HG03095 (cell line): ENCODE measurements at regions not wholly inside any gene's neighbourhood (a gene's known extent, or its start where the extent isn't known, plus 50 kb on each side); places are given as distances from the start of the nearest gene placed in this dataset.
"Not testable (repeated sequence)": the region's sequence is repeated elsewhere in the genome, so short reads cannot be mapped to it uniquely, and the experiment has no call there.

Source experiments
- ATAC-seq: cut with Tn5 transposase; IDR thresholded peaks from one replicate; pipeline ENCODE4 v1.9.1; 2021; ENCODE audit warnings: moderate library complexity; ENCODE audit not compliant: unreplicated experiment

DNA sequence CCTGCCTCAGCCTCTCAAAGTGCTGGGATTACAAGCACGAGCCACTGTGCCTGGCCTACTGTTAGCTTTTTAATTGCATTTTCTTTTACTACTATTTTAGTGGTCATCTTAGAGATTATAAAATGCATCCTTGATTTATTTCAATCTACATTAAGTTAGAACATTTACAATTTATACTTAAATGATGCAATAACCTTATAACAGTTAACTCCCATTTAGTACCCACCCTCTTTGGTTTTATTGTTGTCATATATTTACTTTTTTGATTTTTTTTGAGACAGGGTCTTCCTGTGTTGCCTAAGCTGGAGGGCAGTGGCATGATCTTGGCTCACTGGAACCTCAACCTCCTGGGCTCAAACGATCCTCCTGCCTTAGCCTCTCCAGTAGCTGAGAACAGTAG lies 77.3 kb downstream of the PPCDC start:
- ATAC-seq: no peak

DNA sequence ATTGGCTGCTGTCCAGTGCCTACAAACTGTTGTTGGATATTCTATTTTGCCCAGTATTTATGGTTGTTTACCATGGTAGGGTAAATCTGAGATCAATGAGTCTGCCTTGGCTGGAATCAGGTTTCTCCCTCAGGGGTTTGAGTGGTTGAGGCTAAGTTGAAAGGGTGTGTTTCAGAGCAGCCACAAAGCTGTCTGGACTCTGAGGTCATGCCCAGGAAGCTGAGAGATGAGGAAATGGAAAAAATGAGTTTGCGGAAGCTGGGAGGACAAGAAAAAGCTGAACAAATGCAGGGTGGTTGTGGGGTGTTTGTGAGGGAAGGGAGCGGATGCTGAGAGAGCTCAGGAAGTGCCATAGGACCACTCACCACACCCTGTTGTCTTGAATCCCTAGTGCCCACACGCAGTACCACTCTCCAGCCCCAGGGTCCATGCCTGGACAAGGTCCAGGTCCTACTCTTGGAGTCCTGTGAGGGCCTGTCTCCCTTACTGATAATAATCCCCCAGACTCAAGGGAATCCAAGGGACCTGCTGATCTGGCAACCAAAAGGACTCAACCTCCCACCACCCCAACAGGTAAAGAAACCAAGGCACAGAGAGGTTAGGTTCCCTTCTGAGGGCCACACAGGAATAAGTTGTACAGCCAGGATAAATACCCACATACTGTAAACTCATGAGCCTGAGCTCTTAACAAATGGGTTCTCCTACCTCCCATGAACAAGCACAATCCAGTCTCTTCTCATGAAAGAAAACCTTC lies 81.6 kb downstream of the PPCDC start:
- peak; percentile 39 for ATAC-seq

DNA sequence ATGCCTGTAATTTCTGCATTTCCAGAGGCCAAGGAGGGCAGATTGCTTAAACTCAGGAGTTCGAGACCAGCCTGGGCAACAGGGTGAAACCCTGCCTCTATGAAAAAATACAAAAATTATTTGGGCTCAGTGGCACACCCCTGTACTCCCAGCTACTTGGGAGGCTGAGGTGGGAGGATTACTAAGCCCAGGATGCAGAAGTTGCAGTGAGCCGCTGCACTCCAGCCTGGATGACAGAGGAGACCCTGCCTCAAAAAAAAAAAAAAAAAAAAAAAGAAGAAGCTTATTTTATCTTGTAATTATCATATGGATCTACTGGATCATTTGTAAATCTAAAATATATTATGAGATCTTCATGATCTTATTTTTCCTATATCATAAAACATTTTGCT lies 84.1 kb downstream of the PPCDC start:
- ATAC-seq: no peak

- ATAC-seq: no peak
Observed at GRCh38 chr15:75107908-75108838, 84.8 kb downstream of the PPCDC start.

GRCh38 chr15:75109021-75109735 lies 85.8 kb downstream of the PPCDC start:
- no peak for ATAC-seq

- ATAC-seq: no peak
Observed at GRCh38 chr15:75109736-75110130, 86.3 kb downstream of the PPCDC start.

- no peak for ATAC-seq
Observed at GRCh38 chr15:75112278-75112847, 89.0 kb downstream of the PPCDC start.

GRCh38 chr15:75112848-75113492 lies 88.7 kb upstream of the C15orf39 start:
- peak; percentile 41 for ATAC-seq

- no peak for ATAC-seq
Observed at GRCh38 chr15:75114327-75114726, 87.4 kb upstream of the C15orf39 start.

GRCh38 chr15:75114796-75115195 lies 86.9 kb upstream of the C15orf39 start:
- ATAC-seq: no peak

- not testable (repeated sequence) for ATAC-seq
Observed at GRCh38 chr15:75115411-75115913, 86.2 kb upstream of the C15orf39 start.

DNA sequence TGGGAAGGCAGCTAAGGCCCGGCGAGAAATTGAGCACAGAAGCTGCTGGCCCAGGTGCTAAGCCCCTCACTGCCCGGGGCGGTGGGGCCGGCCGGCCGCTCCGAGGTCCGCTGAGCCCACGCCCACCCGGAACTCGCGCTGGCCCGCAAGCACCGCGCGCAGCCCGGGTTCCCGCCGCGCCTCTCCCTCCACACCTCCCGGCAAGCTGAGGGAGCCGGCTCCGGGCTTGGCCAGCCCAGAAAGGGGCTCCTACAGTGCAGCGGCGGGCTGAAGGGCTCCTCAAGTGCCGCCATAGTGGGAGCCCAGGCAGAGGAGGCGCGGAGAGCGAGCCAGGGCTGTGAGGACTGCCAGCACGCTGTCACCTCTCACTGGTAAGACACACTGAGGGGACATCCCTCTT lies 85.5 kb upstream of the C15orf39 start:
- not testable (repeated sequence) for ATAC-seq

- no peak for ATAC-seq
Observed at GRCh38 chr15:75117993-75118392, 83.7 kb upstream of the C15orf39 start.

DNA sequence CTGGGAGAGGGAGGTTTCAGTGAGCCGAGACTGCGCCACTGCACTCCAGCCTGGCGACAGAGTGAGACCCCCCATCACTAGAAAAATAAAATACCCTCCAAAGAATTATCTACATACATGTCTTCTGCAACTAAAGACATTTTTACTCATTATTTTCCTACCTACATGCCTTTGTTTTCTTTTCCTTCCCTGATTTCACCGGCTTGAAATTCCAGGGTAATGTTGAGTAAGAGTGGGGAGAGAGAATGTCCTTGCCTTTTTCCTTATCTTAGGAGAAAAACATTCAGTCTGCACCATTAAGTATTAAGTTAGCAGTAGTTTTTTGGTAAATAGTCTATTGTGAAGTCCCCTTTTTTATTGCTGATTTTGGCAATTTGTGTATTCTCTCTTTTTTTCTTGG lies 82.4 kb upstream of the C15orf39 start:
- ATAC-seq: not testable (repeated sequence)

GRCh38 chr15:75121491-75121890 lies 80.2 kb upstream of the C15orf39 start:
- no peak for ATAC-seq

GRCh38 chr15:75123395-75123794 lies 78.3 kb upstream of the C15orf39 start:
- no peak for ATAC-seq

DNA sequence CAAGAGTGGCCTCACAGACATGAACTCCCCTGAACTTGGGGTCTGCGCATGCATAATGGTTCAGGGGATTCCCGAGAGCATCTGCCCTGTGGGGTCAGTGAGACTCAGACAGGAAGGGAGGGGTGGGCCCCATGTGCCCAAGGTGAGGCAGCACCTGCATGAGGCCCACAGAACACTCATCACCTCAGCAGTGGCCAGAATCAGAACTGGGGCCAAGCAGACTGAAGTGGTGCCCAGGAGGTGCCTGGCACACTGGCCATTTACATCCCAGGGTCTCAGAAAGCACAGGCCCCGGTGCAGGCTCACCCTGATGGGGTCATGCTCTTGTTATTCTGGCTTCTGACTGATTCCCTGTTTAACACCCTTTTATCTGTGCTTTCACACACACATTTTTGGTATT lies 77.4 kb upstream of the C15orf39 start:
- not testable (repeated sequence) for ATAC-seq

DNA sequence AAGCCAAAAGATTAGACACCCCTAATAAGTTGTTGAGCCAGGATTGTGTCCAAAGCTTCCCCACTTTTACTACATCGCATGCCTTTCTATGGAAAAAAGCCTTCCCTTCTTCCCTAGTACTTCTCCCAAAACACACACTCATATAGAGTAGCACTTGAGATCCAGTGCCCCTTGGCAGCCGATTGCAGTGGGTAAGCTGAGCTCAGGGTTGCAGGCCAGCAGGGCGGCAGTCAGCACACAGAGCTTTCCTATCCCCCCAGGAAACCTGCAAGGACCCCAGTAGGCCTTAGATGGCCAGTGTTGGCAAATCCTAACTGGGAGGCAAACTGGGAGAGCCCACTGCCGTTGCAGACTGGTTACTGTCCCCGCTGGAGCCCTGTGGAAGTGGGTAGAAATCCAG lies 75.7 kb upstream of the C15orf39 start:
- no peak for ATAC-seq

GRCh38 chr15:75126864-75127580 lies 74.7 kb upstream of the C15orf39 start:
- ATAC-seq: no peak

- ATAC-seq: no peak
Observed at GRCh38 chr15:75129788-75130187, 71.9 kb upstream of the C15orf39 start.
